ENCODE measurements at regions not wholly inside any gene's neighbourhood (a gene's known extent, or its start where the extent isn't known, plus 50 kb on each side); places are given as distances from the start of the nearest gene placed in this dataset.

DNA sequence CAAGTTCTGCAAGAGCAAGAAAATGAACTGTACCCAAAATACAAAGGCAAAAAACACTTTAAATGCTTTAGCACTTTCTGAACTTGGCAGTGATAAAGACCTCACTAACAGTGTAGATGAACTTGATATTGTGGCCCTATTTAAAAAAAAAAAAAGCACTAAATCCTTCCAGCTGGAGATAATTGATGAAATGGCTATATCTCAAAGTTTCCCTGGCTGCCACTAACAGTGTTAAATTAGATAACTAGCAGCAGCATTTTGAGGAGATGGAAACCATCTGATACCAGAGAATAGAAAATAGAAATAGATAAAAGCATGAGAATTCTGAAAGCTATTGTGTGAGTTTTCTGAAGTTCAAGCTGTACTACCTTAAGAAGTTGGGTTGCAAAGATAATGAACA, 317.2 kb downstream of the RWDD3 start:
- H3K9me3 Mint-ChIP-seq: peaks cover 6% of the 10 kb centered on the region
- Histone ChIP-seq H3K27ac (ENCODE audit: low read depth in 1 of 2, low read length in 2 of 2) (no peak overlapping the region), H3K36me3 (ENCODE audit: insufficient read depth, low read length) (no peaks in the 10 kb centered on the region), H3K4me1 (ENCODE audit: insufficient read depth, low read length) (no peaks in the 10 kb centered on the region), H3K4me3 (ENCODE audit: low read length) (no peak overlapping the region), H3K27me3 (ENCODE audit: control insufficient read depth in 1 of 2, insufficient read depth in 2 of 2, low read length in 2 of 2) (no peaks in the 10 kb centered on the region), H3K9me3 (ENCODE audit: control insufficient read depth in 1 of 2, insufficient read depth in 1 of 2, low read length in 2 of 2) (peaks cover 0 to 1% of the 10 kb centered on the region in 2 experiments)
- H3K4me3 Mint-ChIP-seq: no peak overlapping the region
- no peak overlapping the region for H3K27ac Mint-ChIP-seq
- ATAC-seq (ENCODE audit: poor library complexity) (no peak), DNase-seq (no peak)
- intact Hi-C loops (cut with DNase I, micrococcal nuclease): no loop called here
- H3K36me3 Mint-ChIP-seq (ENCODE audit: low read depth): no peaks in the 10 kb centered on the region
- TF ChIP-seq, protein P1, sequence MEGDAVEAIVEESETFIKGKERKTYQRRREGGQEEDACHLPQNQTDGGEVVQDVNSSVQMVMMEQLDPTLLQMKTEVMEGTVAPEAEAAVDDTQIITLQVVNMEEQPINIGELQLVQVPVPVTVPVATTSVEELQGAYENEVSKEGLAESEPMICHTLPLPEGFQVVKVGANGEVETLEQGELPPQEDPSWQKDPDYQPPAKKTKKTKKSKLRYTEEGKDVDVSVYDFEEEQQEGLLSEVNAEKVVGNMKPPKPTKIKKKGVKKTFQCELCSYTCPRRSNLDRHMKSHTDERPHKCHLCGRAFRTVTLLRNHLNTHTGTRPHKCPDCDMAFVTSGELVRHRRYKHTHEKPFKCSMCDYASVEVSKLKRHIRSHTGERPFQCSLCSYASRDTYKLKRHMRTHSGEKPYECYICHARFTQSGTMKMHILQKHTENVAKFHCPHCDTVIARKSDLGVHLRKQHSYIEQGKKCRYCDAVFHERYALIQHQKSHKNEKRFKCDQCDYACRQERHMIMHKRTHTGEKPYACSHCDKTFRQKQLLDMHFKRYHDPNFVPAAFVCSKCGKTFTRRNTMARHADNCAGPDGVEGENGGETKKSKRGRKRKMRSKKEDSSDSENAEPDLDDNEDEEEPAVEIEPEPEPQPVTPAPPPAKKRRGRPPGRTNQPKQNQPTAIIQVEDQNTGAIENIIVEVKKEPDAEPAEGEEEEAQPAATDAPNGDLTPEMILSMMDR (IDR thresholded peaks at IDR 0.05): no peak
- ChIA-PET POLR2A (no interaction called here), CTCF (no interaction called here)
- H3K27me3 Mint-ChIP-seq: no peaks in the 10 kb centered on the region
- H3K4me1 Mint-ChIP-seq (ENCODE audit: low read depth): no peaks in the 10 kb centered on the region

DNA sequence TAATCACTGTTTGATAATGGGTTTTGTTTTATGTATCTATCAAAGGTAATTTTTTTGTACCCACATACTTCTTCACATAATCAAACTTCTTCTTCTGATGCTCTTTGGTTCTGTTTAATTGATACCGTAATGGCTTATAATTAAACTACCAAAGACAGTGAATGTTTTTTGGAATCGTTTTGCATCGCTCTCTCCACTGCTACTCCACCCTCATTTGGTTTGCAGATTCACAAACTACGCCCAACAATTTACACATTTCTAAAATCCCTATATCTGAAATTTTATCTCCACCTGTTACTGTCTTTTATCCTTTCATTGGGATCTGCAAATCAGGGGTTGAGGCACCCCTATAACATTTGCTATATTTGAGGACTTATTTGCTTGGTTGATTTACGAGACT, 319.6 kb downstream of the RWDD3 start:
- H3K27me3 Mint-ChIP-seq: no peaks in the 10 kb centered on the region
- no peak for ATAC-seq (ENCODE audit: poor library complexity)

DNA sequence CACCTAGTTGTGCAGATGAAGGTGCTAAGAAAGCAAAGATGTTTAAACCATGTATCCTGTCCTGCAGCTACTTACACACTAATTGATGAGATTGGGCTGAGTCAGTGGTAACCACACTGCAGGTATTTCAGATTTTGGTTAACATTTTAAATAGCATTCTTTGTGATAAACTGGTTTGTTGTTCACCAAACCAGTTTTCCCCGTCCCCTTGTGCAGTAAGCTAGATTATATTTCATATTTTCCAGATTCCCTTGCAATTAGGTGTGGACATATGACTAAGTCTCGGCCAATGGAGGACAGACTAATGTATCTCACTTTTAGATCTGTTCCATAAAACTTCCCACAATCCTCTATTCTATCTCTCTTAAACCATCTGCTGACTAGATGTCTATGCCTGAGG, 320.4 kb downstream of the RWDD3 start:
- ChIA-PET POLR2A (no interaction called here), CTCF (interaction anchor here (1.1 kb wide), 1 partner anchor 33 kb away, joined by 3 read pairs; no protein-coding TSS in a partner anchor)
- Histone ChIP-seq H3K36me3 (ENCODE audit: insufficient read depth, low read length) (no peaks in the 10 kb centered on the region), H3K4me1 (ENCODE audit: insufficient read depth, low read length) (no peaks in the 10 kb centered on the region), H3K4me3 (ENCODE audit: low read length) (no peak overlapping the region), H3K9me3 (ENCODE audit: control insufficient read depth in 1 of 2, insufficient read depth in 1 of 2, low read length in 2 of 2) (peaks cover 0 to 7% of the 10 kb centered on the region in 2 experiments), H3K27ac (ENCODE audit: low read depth in 1 of 2, low read length in 2 of 2) (no peak overlapping the region), H3K27me3 (ENCODE audit: control insufficient read depth in 1 of 2, insufficient read depth in 2 of 2, low read length in 2 of 2) (no peaks in the 10 kb centered on the region)
- ATAC-seq (ENCODE audit: poor library complexity) (no peak), DNase-seq (no peak)
- TF ChIP-seq, protein P1 (IDR thresholded peaks at IDR 0.05): no peak
- Mint-ChIP-seq H3K36me3 (ENCODE audit: low read depth) (no peaks in the 10 kb centered on the region), H3K4me3 (no peak overlapping the region), H3K27me3 (no peaks in the 10 kb centered on the region), H3K4me1 (ENCODE audit: low read depth) (no peaks in the 10 kb centered on the region), H3K9me3 (peaks cover 11% of the 10 kb centered on the region), H3K27ac (no peak overlapping the region)
- intact Hi-C loops (cut with DNase I, micrococcal nuclease): no loop called here

More for the DNA sequence above, 319.6 kb downstream of the RWDD3 start:
- TF ChIP-seq, protein P1 (IDR thresholded peaks at IDR 0.05): no peak
- peaks cover 0 to 4% of the 10 kb centered on the region in 2 experiments for H3K9me3 ChIP-seq (ENCODE audit: control insufficient read depth in 1 of 2, insufficient read depth in 1 of 2, low read length in 2 of 2)
- peaks cover 13% of the 10 kb centered on the region for H3K9me3 Mint-ChIP-seq
- H3K27ac ChIP-seq (ENCODE audit: low read depth in 1 of 2, low read length in 2 of 2): no peak overlapping the region
- POLR2A ChIA-PET: no interaction called here
- no peaks in the 10 kb centered on the region for H3K36me3 Mint-ChIP-seq (ENCODE audit: low read depth)
- H3K4me3 Mint-ChIP-seq: no peak overlapping the region
- no peak overlapping the region for H3K4me3 ChIP-seq (ENCODE audit: low read length)
- intact Hi-C loops (cut with DNase I, micrococcal nuclease): no loop called here
- CTCF ChIA-PET: interaction anchor here (1.1 kb wide), 1 partner anchor 34 kb away, joined by 3 read pairs; no protein-coding TSS in a partner anchor
- no peaks in the 10 kb centered on the region for H3K4me1 ChIP-seq (ENCODE audit: insufficient read depth, low read length)
- DNase-seq: no peak
- H3K4me1 Mint-ChIP-seq (ENCODE audit: low read depth): no peaks in the 10 kb centered on the region
- H3K27ac Mint-ChIP-seq: no peak overlapping the region
- no peaks in the 10 kb centered on the region for H3K36me3 ChIP-seq (ENCODE audit: insufficient read depth, low read length)
- no peaks in the 10 kb centered on the region for H3K27me3 ChIP-seq (ENCODE audit: control insufficient read depth in 1 of 2, insufficient read depth in 2 of 2, low read length in 2 of 2)
